LNCAP (cell line): ENCODE measurements at regions not wholly inside any gene's neighbourhood (a gene's known extent, or its start where the extent isn't known, plus 50 kb on each side); places are given as distances from the start of the nearest gene placed in this dataset.

Experiments used
- CTCF ChIP-seq: fragments of 450-650 bp; IDR thresholded peaks from 2 replicates; pipeline ENCODE4 v1.5.1; 2017; ENCODE audit warnings: mild to moderate bottlenecking

GRCh38 chr6:9496837-9497236 lies 918.0 kb downstream of the TFAP2A start:
- no peak for TF ChIP-seq CTCF

GRCh38 chr6:9494864-9495263 lies 920.0 kb downstream of the TFAP2A start:
- no peak for TF ChIP-seq CTCF

- no peak for TF ChIP-seq CTCF
These were observed 922.1 kb downstream of the TFAP2A start for GRCh38 chr6:9492790-9493189.

- no peak for TF ChIP-seq CTCF
These were observed 927.7 kb downstream of the TFAP2A start for GRCh38 chr6:9487128-9487527.

- TF ChIP-seq CTCF = no peak
These were observed 928.9 kb downstream of the TFAP2A start for GRCh38 chr6:9485992-9486391.

- no peak for TF ChIP-seq CTCF
These were observed 930.2 kb downstream of the TFAP2A start for GRCh38 chr6:9484686-9485085.

- TF ChIP-seq CTCF = no peak
These were observed 930.8 kb downstream of the TFAP2A start for GRCh38 chr6:9484091-9484490.

- no peak for TF ChIP-seq CTCF
These were observed 932.7 kb downstream of the TFAP2A start for GRCh38 chr6:9482030-9482738.
